MM.1S (cell line): ENCODE measurements at regions not wholly inside any gene's neighbourhood (a gene's known extent, or its start where the extent isn't known, plus 50 kb on each side); places are given as distances from the start of the nearest gene placed in this dataset.

Source experiments
- CTCF ChIP-seq: fragments of 300-600 bp; sonication (generic); IDR thresholded peaks from 2 replicates; pipeline ENCODE4 v1.5.1; 2016; ENCODE audit warnings: antibody characterized with exemption, low read length, mixed read lengths
- EZH2phosphoT487 ChIP-seq: fragments of 300-600 bp; sonication (generic); IDR thresholded peaks from 2 replicates; pipeline ENCODE4 v1.6.1; 2018; ENCODE audit warnings: antibody characterized with exemption, low read length

- TF ChIP-seq CTCF (no peak), EZH2phosphoT487 (no peak)
Observed at GRCh38 chr1:14003552-14003951, 303.6 kb downstream of the PRDM2 start.
